Neural progenitor cell (in vitro differentiated cells): ENCODE measurements at regions not wholly inside any gene's neighbourhood (a gene's known extent, or its start where the extent isn't known, plus 50 kb on each side); places are given as distances from the start of the nearest gene placed in this dataset.

Experiments
- CTCF ChIP-seq: fragments of 200-600 bp; sonication (generic); IDR thresholded peaks from 2 replicates; pipeline ENCODE4 v1.5.1; 2017; ENCODE audit warnings: antibody characterized with exemption, mild to moderate bottlenecking
- EZH2 ChIP-seq: fragments of 200-600 bp; sonication (generic); IDR thresholded peaks from 2 replicates; pipeline ENCODE4 v1.6.1; 2017; ENCODE audit warnings: antibody characterized with exemption, mild to moderate bottlenecking, moderate library complexity

- TF ChIP-seq EZH2 = no peak
- TF ChIP-seq CTCF = no peak
Measured at GRCh38 chr13:80224468-80224867, 116.5 kb downstream of the SPRY2 start.
